Peyer's patch (tissue), 4 donors: ENCODE measurements at regions not wholly inside any gene's neighbourhood (a gene's known extent, or its start where the extent isn't known, plus 50 kb on each side); places are given as distances from the start of the nearest gene placed in this dataset.

Source experiments
- DNase-seq, 3 donors: peaks; one replicate each; pipeline ENCODE4 v3.0.0-alpha.2; 2017 to 2019
- H3K27ac ChIP-seq, 4 donors: fragments of 200-600 bp; sonication (generic); one replicate each; pipeline ENCODE4 v1.5.1; 2016 to 2019
- H3K27me3 ChIP-seq, 2 donors: fragments of 200-600 bp; sonication (generic); one replicate each; pipeline ENCODE4 v1.5.1; 2019
- H3K36me3 ChIP-seq, 3 donors: fragments of 200-600 bp; sonication (generic); one replicate each; pipeline ENCODE4 v1.5.1; 2016 to 2019
- H3K4me1 ChIP-seq, 4 donors: fragments of 200-600 bp; sonication (generic); one replicate each; pipeline ENCODE4 v1.5.1; 2016 to 2019
- H3K4me3 ChIP-seq, 4 donors: fragments of 200-600 bp; sonication (generic); 1 replicate in 3 of 4; 2 replicates in 1 of 4; pipeline ENCODE4 v1.5.1; 2016 to 2019; ENCODE audit warnings: mild to moderate bottlenecking in 1 of 4
- H3K9me3 ChIP-seq, 4 donors: fragments of 200-600 bp; sonication (generic); one replicate each; pipeline ENCODE4 v1.5.1; 2016 to 2019; ENCODE audit warnings: mild to moderate bottlenecking in 1 of 4
- CTCF ChIP-seq, 6 experiments: fragments of 450-650 bp in 4 of 6; fragments of 200-600 bp in 2 of 6; sonication (generic) in 1 of 6; IDR thresholded peaks; one replicate each; pipeline ENCODE4 v1.5.1; 2017 to 2019; ENCODE audit warnings: antibody characterized with exemption in 6 of 6, mild to moderate bottlenecking in 3 of 6, moderate library complexity in 1 of 6
- POLR2A ChIP-seq, 2 donors: fragments of 450-650 bp; IDR thresholded peaks; one replicate each; pipeline ENCODE4 v1.5.1; 2017; ENCODE audit warnings: antibody characterized with exemption in 2 of 2, mild to moderate bottlenecking in 2 of 2, moderate library complexity in 2 of 2

- Histone ChIP-seq H3K9me3 (no peaks in the 10 kb centered on the region), H3K4me1 (no peaks in the 10 kb centered on the region), H3K36me3 (no peaks in the 10 kb centered on the region), H3K4me3 (no peak overlapping the region), H3K27ac (no peak overlapping the region), H3K27me3 (no peaks in the 10 kb centered on the region)
- TF ChIP-seq CTCF (IDR thresholded peaks at IDR 0.05) (no peak), POLR2A (IDR thresholded peaks at IDR 0.05) (no peak)
- no peak for DNase-seq
Observed at GRCh38 chr13:80946008-80946802, 605.3 kb upstream of the SPRY2 start.

GRCh38 chr13:80945328-80945727, 604.4 kb upstream of the SPRY2 start:
- Histone ChIP-seq H3K27ac (no peak overlapping the region), H3K4me3 (no peak overlapping the region), H3K27me3 (no peaks in the 10 kb centered on the region), H3K4me1 (no peaks in the 10 kb centered on the region), H3K36me3 (no peaks in the 10 kb centered on the region), H3K9me3 (no peaks in the 10 kb centered on the region)
- no peak for DNase-seq
- TF ChIP-seq CTCF (IDR thresholded peaks at IDR 0.05) (no peak), POLR2A (IDR thresholded peaks at IDR 0.05) (no peak)

GRCh38 chr13:80939581-80939980, 598.7 kb upstream of the SPRY2 start:
- Histone ChIP-seq H3K4me1 (no peaks in the 10 kb centered on the region), H3K27ac (no peak overlapping the region), H3K4me3 (no peak overlapping the region), H3K9me3 (no peaks in the 10 kb centered on the region), H3K36me3 (no peaks in the 10 kb centered on the region), H3K27me3 (no peaks in the 10 kb centered on the region)
- TF ChIP-seq POLR2A (IDR thresholded peaks at IDR 0.05) (no peak), CTCF (IDR thresholded peaks at IDR 0.05) (no peak)
- no peak for DNase-seq

GRCh38 chr13:80931766-80932165, 590.8 kb upstream of the SPRY2 start:
- Histone ChIP-seq H3K4me3 (no peak overlapping the region), H3K4me1 (no peaks in the 10 kb centered on the region), H3K27ac (peak overlapping the region in 1 of 4 donors; percentile 1), H3K36me3 (no peaks in the 10 kb centered on the region), H3K9me3 (no peaks in the 10 kb centered on the region), H3K27me3 (no peaks in the 10 kb centered on the region)
- DNase-seq, result no peak
- TF ChIP-seq CTCF (IDR thresholded peaks at IDR 0.05) (no peak), POLR2A (IDR thresholded peaks at IDR 0.05) (no peak)

- Histone ChIP-seq H3K27ac (no peak overlapping the region), H3K36me3 (no peaks in the 10 kb centered on the region), H3K4me1 (no peaks in the 10 kb centered on the region), H3K4me3 (no peak overlapping the region), H3K9me3 (no peaks in the 10 kb centered on the region), H3K27me3 (no peaks in the 10 kb centered on the region)
- no peak for DNase-seq
- TF ChIP-seq POLR2A (IDR thresholded peaks at IDR 0.05), result no peak
- no peak for TF ChIP-seq CTCF (IDR thresholded peaks at IDR 0.05)
Observed at GRCh38 chr13:80931118-80931517, 590.2 kb upstream of the SPRY2 start.
